Erythroblast (primary cell): ENCODE measurements at regions not wholly inside any gene's neighbourhood (a gene's known extent, or its start where the extent isn't known, plus 50 kb on each side); places are given as distances from the start of the nearest gene placed in this dataset.

Experiments
- GATA1 ChIP-seq: IDR thresholded peaks from 2 replicates; pipeline ENCODE4 v1.6.1; 2011; ENCODE audit warnings: low read depth, mild to moderate bottlenecking, control low read depth, low read length, moderate library complexity
- POLR2A ChIP-seq: IDR thresholded peaks from 2 replicates; pipeline ENCODE4 v1.6.1; 2011; ENCODE audit warnings: mild to moderate bottlenecking, low read length

DNA sequence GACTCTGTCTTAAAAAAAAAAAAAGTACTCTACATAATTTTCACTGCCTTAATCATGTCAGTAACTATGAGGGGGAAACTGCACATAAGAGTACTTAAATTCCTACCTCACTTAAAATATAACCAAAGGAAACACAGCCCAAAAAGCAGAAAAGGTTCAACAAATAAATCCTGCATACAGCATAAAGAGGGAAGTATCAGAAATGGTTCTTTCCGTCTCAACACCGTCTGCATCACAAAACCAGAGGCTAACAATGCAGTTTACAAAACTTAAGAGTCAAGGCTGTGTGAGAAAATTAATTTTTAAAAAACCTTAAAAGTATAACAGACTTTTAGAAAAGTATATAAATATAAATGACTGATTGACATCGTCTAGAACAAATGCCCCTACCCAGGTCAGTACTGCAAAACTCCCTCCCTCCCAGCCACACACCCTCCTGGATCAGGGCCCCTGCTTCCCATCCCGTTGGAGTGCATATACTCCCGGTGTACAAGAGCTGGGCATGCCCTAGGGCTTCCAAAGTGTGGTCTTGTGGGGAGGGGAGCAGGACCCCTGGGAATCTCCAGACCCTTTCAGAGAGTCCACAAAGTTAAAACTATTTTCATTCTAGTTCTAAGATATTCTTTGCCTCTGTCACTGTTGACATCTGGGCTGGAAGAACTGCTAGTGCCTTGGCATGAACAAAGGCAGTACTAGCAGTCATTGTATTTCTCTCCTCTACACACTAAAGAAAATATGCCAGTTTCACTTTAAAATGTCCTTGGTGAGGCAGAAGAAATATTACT is 67.0 kb upstream of the SERTAD2 start:
- no peak for TF ChIP-seq POLR2A
- no peak for TF ChIP-seq GATA1
